Kasumi-1 (cell line): ENCODE measurements at regions not wholly inside any gene's neighbourhood (a gene's known extent, or its start where the extent isn't known, plus 50 kb on each side); places are given as distances from the start of the nearest gene placed in this dataset.
"Not testable (repeated sequence)": the region's sequence is repeated elsewhere in the genome, so short reads cannot be mapped to it uniquely, and the experiment has no call there.

ENCODE experiments used
- DNase-seq, 2 experiments: peaks; one replicate each; lab custom pipeline; 2025; lab: John Stamatoyannopoulos, UW

DNA sequence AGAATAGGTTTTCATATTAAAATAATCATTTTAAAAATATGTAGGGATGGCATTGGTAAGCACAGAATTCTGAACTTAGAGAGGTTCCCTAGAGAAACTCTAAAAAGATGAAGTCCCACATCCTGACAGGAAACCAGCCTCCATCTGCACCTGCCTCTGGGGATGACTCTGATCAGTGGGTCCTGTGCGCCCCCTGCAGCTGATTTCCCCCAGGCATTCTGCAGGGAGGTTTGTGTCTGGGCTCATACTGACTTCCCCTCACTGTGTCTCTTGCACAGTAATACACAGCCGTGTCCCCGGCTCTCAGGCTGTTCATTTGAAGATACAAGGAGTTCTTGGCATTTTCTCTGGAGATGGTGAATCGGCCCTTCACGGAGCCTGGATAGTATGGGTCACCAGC, 602.9 kb downstream of the TMEM121 start:
- DNase-seq, result peak; percentile 55 to 64

DNA sequence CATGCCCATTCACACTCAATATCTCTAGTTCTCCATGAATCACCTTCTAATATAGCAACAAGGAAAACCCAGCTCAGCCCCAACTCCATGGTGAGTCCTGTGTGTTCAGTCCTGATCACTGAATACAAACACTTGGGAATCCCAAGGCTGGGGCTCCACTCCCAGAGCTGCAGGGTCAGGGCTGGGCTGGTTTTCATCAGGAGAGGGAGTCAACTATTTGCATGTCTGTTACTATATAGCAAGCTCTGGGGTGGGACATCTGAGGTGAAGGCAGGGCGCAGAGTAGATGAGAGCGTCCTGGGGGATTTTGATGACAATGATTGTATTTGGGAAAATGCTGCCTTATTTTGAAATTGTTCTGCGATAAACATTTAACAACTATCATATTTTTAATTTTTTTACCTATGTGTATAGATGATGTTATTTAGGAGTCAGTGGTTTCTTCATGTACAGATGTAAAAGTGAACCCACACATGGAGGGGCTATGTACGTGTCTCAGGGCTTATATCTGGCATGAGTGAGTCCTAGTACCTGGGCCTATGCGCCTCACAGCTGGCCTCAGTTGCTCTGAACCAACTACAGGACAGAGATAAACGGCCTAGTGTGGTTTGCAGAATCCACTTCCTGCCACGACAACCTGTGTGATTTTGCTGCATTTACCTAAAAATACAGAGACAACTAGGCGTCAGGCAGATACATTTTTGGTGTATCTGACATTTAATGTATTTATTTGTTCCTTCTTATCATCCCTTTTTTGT, 603.7 kb downstream of the TMEM121 start:
- not testable (repeated sequence) for DNase-seq

- DNase-seq, result not testable (repeated sequence)
These were observed 606.7 kb downstream of the TMEM121 start for GRCh38 chr14:106133126-106133525.

GRCh38 chr14:106134886-106135285, 608.5 kb downstream of the TMEM121 start:
- DNase-seq, result no peak

- DNase-seq, result no peak
These were observed 615.1 kb downstream of the TMEM121 start for GRCh38 chr14:106141242-106142220.

DNA sequence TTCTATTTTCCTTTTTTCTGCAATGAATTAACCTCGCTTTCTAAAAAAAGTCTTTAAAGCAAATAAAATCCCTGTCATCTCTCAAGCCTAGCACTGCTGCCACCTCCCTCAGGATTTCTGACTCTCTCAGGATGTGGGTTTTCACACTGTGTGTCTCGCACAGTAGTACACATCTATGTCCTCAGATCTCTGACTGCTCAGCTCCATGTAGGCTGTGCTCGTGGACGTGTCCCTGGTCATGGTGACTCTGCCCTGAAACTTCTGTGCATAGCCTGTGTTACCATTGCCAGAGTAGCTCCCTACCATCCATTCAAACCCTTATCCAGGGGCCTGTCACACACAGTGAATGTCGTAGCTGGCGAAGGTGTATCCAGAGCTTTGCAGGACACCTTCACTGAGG, 619.3 kb downstream of the TMEM121 start:
- not testable (repeated sequence) for DNase-seq

DNA sequence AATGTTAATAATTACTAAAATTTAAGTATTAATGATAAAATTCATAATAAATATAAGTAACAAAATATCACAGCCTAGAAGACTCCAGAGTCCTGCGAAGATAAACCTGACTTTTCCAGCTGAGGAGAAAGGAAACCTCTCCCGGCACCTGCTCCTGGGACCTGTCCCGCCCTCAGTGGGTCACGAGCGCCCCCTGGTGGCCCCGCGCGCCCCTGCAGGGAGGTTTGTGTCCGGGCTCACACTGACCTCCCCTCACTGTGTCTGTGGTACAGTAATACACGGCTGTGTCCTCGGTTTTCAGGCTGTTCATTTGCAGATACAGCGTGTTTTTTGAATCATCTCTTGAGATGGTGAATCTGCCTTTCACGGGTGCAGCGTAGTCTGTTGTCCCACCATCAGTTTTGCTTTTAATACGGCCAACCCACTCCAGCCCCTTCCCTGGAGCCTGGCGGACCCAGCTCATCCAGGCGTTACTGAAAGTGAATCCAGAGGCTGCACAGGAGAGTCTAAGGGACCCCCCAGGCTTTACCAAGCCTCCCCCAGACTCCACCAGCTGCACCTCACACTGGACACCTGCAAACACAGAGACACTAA, 627.1 kb downstream of the TMEM121 start:
- DNase-seq, result peak in 1 of 2 experiments; percentile 7

DNA sequence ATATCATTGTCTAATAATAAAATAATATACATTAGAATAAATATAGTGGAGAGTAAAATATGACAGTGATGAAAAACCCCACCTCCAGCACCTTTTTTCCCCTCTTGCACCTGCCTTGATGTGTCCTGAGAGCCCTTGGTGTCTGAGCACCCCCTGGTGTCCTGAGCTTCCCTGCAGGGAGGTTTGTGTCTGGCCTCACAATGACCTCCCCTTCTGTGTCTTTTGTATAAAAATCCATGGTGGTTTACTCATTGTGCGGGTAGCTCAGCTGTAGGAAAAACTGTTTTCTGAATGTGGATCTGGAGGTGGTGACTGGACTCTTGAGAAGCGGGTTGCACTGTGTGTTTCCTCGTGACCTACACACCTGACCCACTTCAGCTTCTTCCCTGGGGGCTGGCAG, 636.9 kb downstream of the TMEM121 start:
- no peak for DNase-seq

DNA sequence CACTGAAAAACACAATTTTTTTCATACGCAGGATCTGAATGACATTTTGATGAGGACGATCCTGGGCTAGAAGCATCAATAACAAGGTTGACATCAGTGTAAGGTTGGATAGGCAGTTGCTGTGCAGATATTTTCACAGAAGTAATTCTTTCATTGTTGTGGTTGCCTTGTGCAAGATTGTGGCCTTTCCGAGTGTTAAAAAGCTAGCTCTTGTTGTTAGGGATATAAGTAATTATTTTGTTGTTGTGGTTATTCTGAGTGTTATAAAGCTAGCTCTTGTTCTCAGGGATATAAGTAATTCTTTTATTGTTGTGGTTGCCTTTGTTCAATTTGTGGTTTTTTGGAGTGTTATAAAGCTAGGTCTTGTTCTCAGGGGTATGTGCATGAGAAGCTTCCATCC, 637.4 kb downstream of the TMEM121 start:
- DNase-seq, result not testable (repeated sequence)

DNA sequence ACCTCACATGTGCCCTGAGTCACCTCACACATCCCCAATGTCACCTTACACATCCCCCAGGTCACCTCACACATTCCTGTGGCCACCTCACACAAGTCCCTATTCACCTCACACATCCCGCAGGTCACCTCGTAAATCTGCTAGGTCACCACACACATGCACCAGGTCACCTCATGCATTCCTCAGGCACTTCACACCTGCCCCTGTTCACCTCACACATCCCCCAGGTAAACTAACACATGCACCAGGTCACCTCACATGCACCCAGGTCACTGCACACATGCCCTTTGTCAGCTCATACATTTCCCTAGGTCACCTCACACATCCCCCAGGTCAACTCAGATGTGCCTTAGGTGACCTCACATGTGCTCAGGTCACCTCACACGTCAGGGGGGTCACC, 639.8 kb downstream of the TMEM121 start:
- DNase-seq, result no peak

DNA sequence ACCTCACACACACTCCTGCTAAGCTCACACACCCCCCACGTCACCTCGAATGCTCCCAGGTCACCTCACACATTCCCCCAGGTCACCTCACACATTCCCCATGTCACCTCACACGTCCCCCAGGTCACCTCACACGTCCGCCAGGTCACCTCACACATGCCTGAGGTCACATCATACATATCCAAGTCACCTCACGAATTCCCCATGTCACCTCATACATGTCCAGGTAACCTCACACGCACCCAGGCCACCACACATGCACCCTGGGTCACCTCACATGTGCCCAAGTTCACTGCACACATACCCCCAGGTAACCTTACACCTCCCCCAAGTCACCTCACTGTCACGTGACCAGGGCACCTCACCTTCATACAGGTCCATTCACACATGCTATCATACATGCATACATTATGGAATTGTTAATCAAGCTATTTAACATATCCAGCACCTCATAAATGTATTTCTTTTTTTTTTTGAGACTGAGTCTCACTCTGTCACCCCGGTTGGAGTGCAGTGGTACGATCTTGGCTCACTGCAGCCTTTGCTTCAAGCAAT, 640.3 kb downstream of the TMEM121 start:
- DNase-seq, result no peak

GRCh38 chr14:106170163-106170658, 643.8 kb downstream of the TMEM121 start:
- not testable (repeated sequence) for DNase-seq

GRCh38 chr14:106174206-106174605, 647.8 kb downstream of the TMEM121 start:
- DNase-seq, result no peak

DNA sequence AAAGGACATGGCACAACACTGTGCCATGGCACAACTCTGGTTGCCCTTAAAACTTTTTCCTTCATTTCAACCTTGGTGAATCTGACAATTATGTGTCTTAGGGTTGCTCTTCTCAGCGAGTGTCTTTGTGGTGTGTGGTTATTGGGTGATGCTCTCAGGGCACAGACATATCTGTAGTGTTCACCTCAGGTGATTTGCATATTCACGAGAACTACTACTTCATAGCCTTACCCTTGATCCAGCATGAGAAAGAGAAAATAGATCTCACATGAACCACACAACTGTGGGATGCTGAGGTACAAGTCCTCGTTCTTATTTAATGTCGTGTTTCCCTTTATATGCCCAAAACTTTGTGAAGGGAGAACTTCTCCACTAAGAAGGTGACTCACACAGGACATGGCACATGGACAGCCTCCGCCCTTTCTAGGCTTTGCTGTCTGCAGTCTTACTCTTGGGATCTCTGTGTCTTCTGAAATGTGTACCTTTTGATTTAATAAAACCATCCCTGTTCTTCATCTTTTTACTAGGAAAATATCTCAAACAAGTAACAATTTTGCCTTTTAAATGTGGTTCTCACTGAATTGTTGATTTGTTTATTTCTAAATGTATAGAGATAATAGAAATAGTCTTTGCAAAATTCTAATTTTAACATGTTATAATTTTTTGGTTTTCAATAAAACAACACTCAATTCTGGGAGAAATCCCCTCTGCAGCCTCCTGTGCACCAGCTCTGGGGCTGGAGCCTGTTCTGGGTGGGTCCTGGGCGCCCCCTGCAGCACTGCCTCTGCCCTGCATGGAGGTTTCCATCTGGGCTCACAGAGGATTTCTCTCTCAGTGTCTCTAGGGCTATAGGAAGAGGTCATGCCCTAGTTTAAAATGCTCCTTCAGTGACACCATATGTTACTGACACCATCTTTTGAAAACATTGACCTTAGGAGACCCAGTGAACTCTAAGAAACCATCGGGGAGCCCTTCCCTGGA, 651.2 kb downstream of the TMEM121 start:
- not testable (repeated sequence) for DNase-seq

DNA sequence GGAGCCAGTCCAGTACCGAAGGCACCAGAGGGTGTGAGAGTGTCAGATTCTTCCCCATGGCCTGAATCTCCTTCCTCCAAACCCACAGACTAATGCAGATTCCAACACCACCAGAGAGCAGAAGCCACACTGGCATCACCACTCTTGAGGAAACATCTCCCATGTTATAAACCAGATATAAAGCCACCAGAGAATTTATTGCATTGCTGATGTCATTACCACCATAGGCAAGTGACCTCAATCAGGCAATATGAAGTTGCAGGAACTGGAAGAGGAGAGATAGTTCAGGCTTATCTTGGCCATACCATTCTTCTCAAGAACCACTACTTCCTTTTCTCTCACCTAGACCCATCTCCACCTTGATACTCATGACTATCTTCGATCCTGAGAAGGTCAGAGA, 653.4 kb downstream of the TMEM121 start:
- DNase-seq, result no peak

- not testable (repeated sequence) for DNase-seq
These were observed 658.4 kb downstream of the TMEM121 start for GRCh38 chr14:106184771-106185170.

GRCh38 chr14:106185174-106185836, 658.9 kb downstream of the TMEM121 start:
- DNase-seq, result not testable (repeated sequence)

DNA sequence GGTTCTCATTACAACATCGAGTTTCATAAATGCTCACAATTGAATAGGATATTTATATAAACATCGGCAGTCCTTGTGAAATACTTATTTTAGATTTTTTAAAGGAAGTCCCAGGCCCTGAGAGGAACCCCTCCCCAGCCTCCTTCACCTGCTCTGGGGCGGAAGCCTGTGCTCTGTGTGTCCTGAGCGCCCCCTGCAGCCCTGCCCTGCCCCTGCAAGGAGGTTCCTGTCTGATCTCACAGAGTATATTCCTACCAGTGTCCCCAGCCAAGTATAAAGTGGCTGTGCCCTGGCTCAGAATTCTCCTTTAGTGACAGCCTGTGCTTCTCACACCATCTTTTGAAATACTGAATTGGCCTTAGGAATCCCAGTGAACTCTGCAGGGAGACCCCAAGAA, 659.5 kb downstream of the TMEM121 start:
- DNase-seq, result peak in 1 of 2 experiments; percentile 5

DNA sequence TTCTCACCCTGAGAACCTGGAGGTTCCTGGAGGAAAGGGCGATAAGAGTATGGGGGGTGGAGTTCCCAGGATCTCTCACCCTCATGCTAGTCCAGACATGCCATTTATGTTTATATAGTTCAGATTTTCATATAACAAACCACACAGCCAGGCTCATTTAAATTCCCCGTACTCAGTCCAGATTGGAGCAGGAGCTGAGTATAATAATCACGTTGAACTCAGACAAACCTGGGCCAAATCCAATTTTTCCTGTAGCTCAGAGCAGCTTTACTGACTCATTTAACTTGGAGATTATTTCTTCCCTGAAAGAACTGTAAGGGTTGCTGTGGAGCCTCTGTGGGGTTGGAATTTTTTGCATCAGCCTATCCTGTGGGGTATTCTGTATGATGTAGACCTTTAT, 660.8 kb downstream of the TMEM121 start:
- DNase-seq, result no peak

- DNase-seq, result not testable (repeated sequence)
These were observed 666.3 kb downstream of the TMEM121 start for GRCh38 chr14:106192701-106193100.
